ENCODE measurements at regions not wholly inside any gene's neighbourhood (a gene's known extent, or its start where the extent isn't known, plus 50 kb on each side); places are given as distances from the start of the nearest gene placed in this dataset.
A peak's percentile ranks its signal among the peaks of the same experiment; 100 is the strongest.

GRCh38 chr2:145597809-145598208 is 1077.9 kb upstream of the ZEB2 start:
- Histone ChIP-seq H3K4me1 (ENCODE audit: control insufficient read depth in 5 of 5, insufficient read depth in 5 of 5, low read length in 5 of 5) (peaks cover 0 to 38% (median 19%) of the 10 kb centered on the region in 5 donors), H3K4me3 (ENCODE audit: low read depth in 1 of 5, low read length in 5 of 5) (no peak overlapping the region), H3K9ac (ENCODE audit: low read length in 5 of 5) (no peak overlapping the region), H3K9me3 (ENCODE audit: control insufficient read depth in 5 of 5, low read length in 5 of 5) (no peaks in the 10 kb centered on the region), H3K27ac (ENCODE audit: low read depth, low read length) (peak overlapping the region; percentile 63), H3K36me3 (ENCODE audit: control insufficient read depth in 5 of 5, insufficient read depth in 5 of 5, low read length in 5 of 5) (no peaks in the 10 kb centered on the region), H3K27me3 (ENCODE audit: control insufficient read depth in 5 of 5, insufficient read depth in 4 of 5, low read length in 5 of 5) (no peaks in the 10 kb centered on the region)

GRCh38 chr2:145597006-145597405 is 1077.1 kb upstream of the ZEB2 start:
- Histone ChIP-seq H3K27ac (ENCODE audit: low read depth, low read length) (peak overlapping the region; percentile 63), H3K9ac (ENCODE audit: low read length in 5 of 5) (no peak overlapping the region), H3K4me1 (ENCODE audit: control insufficient read depth in 5 of 5, insufficient read depth in 5 of 5, low read length in 5 of 5) (peaks cover 0 to 38% (median 19%) of the 10 kb centered on the region in 5 donors), H3K27me3 (ENCODE audit: control insufficient read depth in 5 of 5, insufficient read depth in 4 of 5, low read length in 5 of 5) (no peaks in the 10 kb centered on the region), H3K9me3 (ENCODE audit: control insufficient read depth in 5 of 5, low read length in 5 of 5) (no peaks in the 10 kb centered on the region), H3K36me3 (ENCODE audit: control insufficient read depth in 5 of 5, insufficient read depth in 5 of 5, low read length in 5 of 5) (no peaks in the 10 kb centered on the region), H3K4me3 (ENCODE audit: low read depth in 1 of 5, low read length in 5 of 5) (no peak overlapping the region)

- H3K9ac ChIP-seq (ENCODE audit: low read length in 5 of 5), result no peak overlapping the region
- H3K27ac ChIP-seq (ENCODE audit: low read depth, low read length), result no peak overlapping the region
- no peaks in the 10 kb centered on the region for H3K36me3 ChIP-seq (ENCODE audit: control insufficient read depth in 5 of 5, insufficient read depth in 5 of 5, low read length in 5 of 5)
- peaks cover 0 to 35% (median 18%) of the 10 kb centered on the region in 5 donors for H3K4me1 ChIP-seq (ENCODE audit: control insufficient read depth in 5 of 5, insufficient read depth in 5 of 5, low read length in 5 of 5)
- H3K9me3 ChIP-seq (ENCODE audit: control insufficient read depth in 5 of 5, low read length in 5 of 5), result no peaks in the 10 kb centered on the region
- no peaks in the 10 kb centered on the region for H3K27me3 ChIP-seq (ENCODE audit: control insufficient read depth in 5 of 5, insufficient read depth in 4 of 5, low read length in 5 of 5)
- no peak overlapping the region for H3K4me3 ChIP-seq (ENCODE audit: low read depth in 1 of 5, low read length in 5 of 5)
These were observed 1076.5 kb upstream of the ZEB2 start for GRCh38 chr2:145596416-145596815.

GRCh38 chr2:145595296-145595695 is 1075.4 kb upstream of the ZEB2 start:
- Histone ChIP-seq H3K27me3 (ENCODE audit: control insufficient read depth in 5 of 5, insufficient read depth in 4 of 5, low read length in 5 of 5) (no peaks in the 10 kb centered on the region), H3K27ac (ENCODE audit: low read depth, low read length) (no peak overlapping the region), H3K9me3 (ENCODE audit: control insufficient read depth in 5 of 5, low read length in 5 of 5) (no peaks in the 10 kb centered on the region), H3K36me3 (ENCODE audit: control insufficient read depth in 5 of 5, insufficient read depth in 5 of 5, low read length in 5 of 5) (no peaks in the 10 kb centered on the region), H3K4me1 (ENCODE audit: control insufficient read depth in 5 of 5, insufficient read depth in 5 of 5, low read length in 5 of 5) (peaks cover 0 to 30% (median 14%) of the 10 kb centered on the region in 5 donors), H3K4me3 (ENCODE audit: low read depth in 1 of 5, low read length in 5 of 5) (no peak overlapping the region), H3K9ac (ENCODE audit: low read length in 5 of 5) (no peak overlapping the region)

DNA sequence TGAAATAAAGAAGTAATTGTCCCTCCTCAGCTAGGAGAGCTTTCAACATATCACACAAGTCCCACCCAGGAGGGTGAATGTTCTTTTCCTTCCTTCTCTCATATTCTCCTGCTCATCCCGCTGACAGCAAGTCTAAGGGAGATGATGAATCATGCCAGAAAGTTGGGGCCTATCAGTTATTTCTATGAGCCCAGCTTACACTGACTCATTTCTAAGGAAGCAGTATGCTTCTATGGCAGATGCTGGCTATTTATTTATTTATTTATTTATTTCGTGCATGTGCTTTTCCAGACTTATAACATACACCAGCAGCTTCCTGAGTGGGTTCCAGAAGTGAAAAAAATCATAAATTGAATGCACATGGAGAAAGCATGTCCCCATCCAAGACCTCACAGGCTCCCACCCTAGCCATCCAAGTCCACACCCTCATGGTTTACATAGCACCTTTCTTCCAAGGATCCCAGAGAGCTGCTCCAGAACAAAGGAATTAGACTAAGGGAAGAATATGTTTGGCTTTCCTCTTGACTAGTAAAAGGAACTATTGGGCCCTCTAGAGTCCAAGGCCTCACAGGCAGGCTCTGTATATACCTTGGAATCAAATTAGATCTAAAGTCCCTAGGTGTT is 1074.2 kb upstream of the ZEB2 start:
- no peak overlapping the region for H3K4me3 ChIP-seq (ENCODE audit: low read depth in 1 of 5, low read length in 5 of 5)
- H3K27me3 ChIP-seq (ENCODE audit: control insufficient read depth in 5 of 5, insufficient read depth in 4 of 5, low read length in 5 of 5), result no peaks in the 10 kb centered on the region
- no peaks in the 10 kb centered on the region for H3K36me3 ChIP-seq (ENCODE audit: control insufficient read depth in 5 of 5, insufficient read depth in 5 of 5, low read length in 5 of 5)
- no peak overlapping the region for H3K9ac ChIP-seq (ENCODE audit: low read length in 5 of 5)
- no peaks in the 10 kb centered on the region for H3K9me3 ChIP-seq (ENCODE audit: control insufficient read depth in 5 of 5, low read length in 5 of 5)
- peaks cover 0 to 25% (median 12%) of the 10 kb centered on the region in 5 donors for H3K4me1 ChIP-seq (ENCODE audit: control insufficient read depth in 5 of 5, insufficient read depth in 5 of 5, low read length in 5 of 5)
- no peak overlapping the region for H3K27ac ChIP-seq (ENCODE audit: low read depth, low read length)

DNA sequence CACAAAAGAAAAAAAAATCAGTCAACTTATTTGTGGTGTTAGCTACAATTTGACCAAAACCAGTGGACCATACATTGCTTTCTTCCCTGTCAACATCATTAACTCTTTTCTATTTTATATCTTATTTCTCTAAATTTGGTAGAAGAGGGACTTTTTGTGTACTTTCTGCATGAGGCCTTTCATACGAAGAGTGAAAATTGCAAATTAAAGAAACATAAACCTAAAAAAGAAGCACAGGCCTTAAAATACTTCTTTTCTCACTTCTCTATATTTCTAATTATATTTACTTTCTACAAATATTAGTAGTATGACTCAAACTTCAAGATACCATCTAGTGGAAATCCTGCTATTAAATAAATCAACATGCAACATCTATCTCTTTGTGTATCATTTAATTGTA is 1073.4 kb upstream of the ZEB2 start:
- Histone ChIP-seq H3K9me3 (ENCODE audit: control insufficient read depth in 5 of 5, low read length in 5 of 5) (no peaks in the 10 kb centered on the region), H3K4me1 (ENCODE audit: control insufficient read depth in 5 of 5, insufficient read depth in 5 of 5, low read length in 5 of 5) (peaks cover 0 to 17% (median 7%) of the 10 kb centered on the region in 5 donors), H3K9ac (ENCODE audit: low read length in 5 of 5) (no peak overlapping the region), H3K36me3 (ENCODE audit: control insufficient read depth in 5 of 5, insufficient read depth in 5 of 5, low read length in 5 of 5) (no peaks in the 10 kb centered on the region), H3K27ac (ENCODE audit: low read depth, low read length) (no peak overlapping the region), H3K4me3 (ENCODE audit: low read depth in 1 of 5, low read length in 5 of 5) (no peak overlapping the region), H3K27me3 (ENCODE audit: control insufficient read depth in 5 of 5, insufficient read depth in 4 of 5, low read length in 5 of 5) (no peaks in the 10 kb centered on the region)

DNA sequence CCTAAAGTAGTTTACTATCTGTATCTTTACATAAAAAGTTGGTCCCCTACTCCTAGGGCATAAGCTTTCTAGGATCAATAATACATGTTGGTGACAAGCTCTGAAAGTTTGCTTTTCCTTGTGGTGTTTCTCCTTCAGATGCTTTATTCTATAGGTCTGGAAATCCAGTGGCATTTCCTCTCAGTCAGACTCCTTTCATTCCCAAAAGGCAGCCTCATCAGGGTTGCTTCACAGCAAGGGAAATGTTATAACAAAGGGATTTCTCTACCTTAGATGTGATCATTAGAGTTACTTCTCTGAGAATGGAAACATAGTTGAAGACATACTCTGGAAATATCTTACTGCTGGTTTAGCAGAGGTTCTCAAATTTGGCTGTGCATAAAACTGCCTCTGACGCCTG is 1072.4 kb upstream of the ZEB2 start:
- no peaks in the 10 kb centered on the region for H3K36me3 ChIP-seq (ENCODE audit: control insufficient read depth in 5 of 5, insufficient read depth in 5 of 5, low read length in 5 of 5)
- no peak overlapping the region for H3K9ac ChIP-seq (ENCODE audit: low read length in 5 of 5)
- H3K27me3 ChIP-seq (ENCODE audit: control insufficient read depth in 5 of 5, insufficient read depth in 4 of 5, low read length in 5 of 5), result no peaks in the 10 kb centered on the region
- no peak overlapping the region for H3K4me3 ChIP-seq (ENCODE audit: low read depth in 1 of 5, low read length in 5 of 5)
- no peak overlapping the region for H3K27ac ChIP-seq (ENCODE audit: low read depth, low read length)
- no peaks in the 10 kb centered on the region for H3K9me3 ChIP-seq (ENCODE audit: control insufficient read depth in 5 of 5, low read length in 5 of 5)
- peaks cover 0 to 12% (median 4%) of the 10 kb centered on the region in 5 donors for H3K4me1 ChIP-seq (ENCODE audit: control insufficient read depth in 5 of 5, insufficient read depth in 5 of 5, low read length in 5 of 5)

GRCh38 chr2:145591109-145591809 is 1071.3 kb upstream of the ZEB2 start:
- no peaks in the 10 kb centered on the region for H3K27me3 ChIP-seq (ENCODE audit: control insufficient read depth in 5 of 5, insufficient read depth in 4 of 5, low read length in 5 of 5)
- no peaks in the 10 kb centered on the region for H3K36me3 ChIP-seq (ENCODE audit: control insufficient read depth in 5 of 5, insufficient read depth in 5 of 5, low read length in 5 of 5)
- no peak overlapping the region for H3K27ac ChIP-seq (ENCODE audit: low read depth, low read length)
- no peak overlapping the region for H3K4me3 ChIP-seq (ENCODE audit: low read depth in 1 of 5, low read length in 5 of 5)
- H3K9me3 ChIP-seq (ENCODE audit: control insufficient read depth in 5 of 5, low read length in 5 of 5), result no peaks in the 10 kb centered on the region
- H3K9ac ChIP-seq (ENCODE audit: low read length in 5 of 5), result no peak overlapping the region
- H3K4me1 ChIP-seq (ENCODE audit: control insufficient read depth in 5 of 5, insufficient read depth in 5 of 5, low read length in 5 of 5), result peaks cover 0 to 4% (median 0%) of the 10 kb centered on the region in 5 donors

- Histone ChIP-seq H3K4me1 (ENCODE audit: control insufficient read depth in 5 of 5, insufficient read depth in 5 of 5, low read length in 5 of 5) (peaks cover 0 to 3% (median 0%) of the 10 kb centered on the region in 5 donors), H3K27ac (ENCODE audit: low read depth, low read length) (no peak overlapping the region), H3K27me3 (ENCODE audit: control insufficient read depth in 5 of 5, insufficient read depth in 4 of 5, low read length in 5 of 5) (no peaks in the 10 kb centered on the region), H3K9me3 (ENCODE audit: control insufficient read depth in 5 of 5, low read length in 5 of 5) (no peaks in the 10 kb centered on the region), H3K4me3 (ENCODE audit: low read depth in 1 of 5, low read length in 5 of 5) (no peak overlapping the region), H3K9ac (ENCODE audit: low read length in 5 of 5) (no peak overlapping the region), H3K36me3 (ENCODE audit: control insufficient read depth in 5 of 5, insufficient read depth in 5 of 5, low read length in 5 of 5) (no peaks in the 10 kb centered on the region)
These were observed 1068.0 kb upstream of the ZEB2 start for GRCh38 chr2:145587922-145588321.

- Histone ChIP-seq H3K27me3 (ENCODE audit: control insufficient read depth in 5 of 5, insufficient read depth in 4 of 5, low read length in 5 of 5) (no peaks in the 10 kb centered on the region), H3K4me3 (ENCODE audit: low read depth in 1 of 5, low read length in 5 of 5) (no peak overlapping the region), H3K9ac (ENCODE audit: low read length in 5 of 5) (no peak overlapping the region), H3K27ac (ENCODE audit: low read depth, low read length) (no peak overlapping the region), H3K9me3 (ENCODE audit: control insufficient read depth in 5 of 5, low read length in 5 of 5) (no peaks in the 10 kb centered on the region), H3K4me1 (ENCODE audit: control insufficient read depth in 5 of 5, insufficient read depth in 5 of 5, low read length in 5 of 5) (peaks cover 0 to 3% (median 0%) of the 10 kb centered on the region in 5 donors), H3K36me3 (ENCODE audit: control insufficient read depth in 5 of 5, insufficient read depth in 5 of 5, low read length in 5 of 5) (no peaks in the 10 kb centered on the region)
These were observed 1064.4 kb upstream of the ZEB2 start for GRCh38 chr2:145584353-145584752.
